HK-2 (cell line): ENCODE measurements at regions not wholly inside any gene's neighbourhood (a gene's known extent, or its start where the extent isn't known, plus 50 kb on each side); places are given as distances from the start of the nearest gene placed in this dataset.
"Not testable (repeated sequence)": the region's sequence is repeated elsewhere in the genome, so short reads cannot be mapped to it uniquely, and the experiment has no call there.

Experiments used
- DNase-seq: peaks from one replicate; pipeline ENCODE4 v3.0.0-alpha.2; 2018; ENCODE audit not compliant: unreplicated experiment

DNA sequence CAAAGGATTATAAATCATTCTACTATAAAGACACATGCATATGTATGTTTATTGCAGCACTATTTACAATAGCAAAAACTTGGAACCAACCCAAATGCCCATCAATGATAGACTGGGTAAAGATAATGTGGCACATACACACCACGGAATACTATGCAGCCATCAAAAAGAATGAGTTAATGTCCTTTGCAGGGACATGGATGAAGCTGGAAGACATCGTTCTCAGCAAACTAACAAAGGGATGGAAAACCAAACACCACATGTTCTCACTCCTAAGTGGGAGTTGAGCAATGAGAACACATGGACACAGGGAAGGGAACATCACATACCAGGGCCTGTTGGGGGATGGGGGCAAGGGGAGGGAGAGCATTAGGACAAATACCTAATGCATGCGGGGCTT is 133.2 kb downstream of the ATXN3L start:
- DNase-seq, result not testable (repeated sequence)

DNA sequence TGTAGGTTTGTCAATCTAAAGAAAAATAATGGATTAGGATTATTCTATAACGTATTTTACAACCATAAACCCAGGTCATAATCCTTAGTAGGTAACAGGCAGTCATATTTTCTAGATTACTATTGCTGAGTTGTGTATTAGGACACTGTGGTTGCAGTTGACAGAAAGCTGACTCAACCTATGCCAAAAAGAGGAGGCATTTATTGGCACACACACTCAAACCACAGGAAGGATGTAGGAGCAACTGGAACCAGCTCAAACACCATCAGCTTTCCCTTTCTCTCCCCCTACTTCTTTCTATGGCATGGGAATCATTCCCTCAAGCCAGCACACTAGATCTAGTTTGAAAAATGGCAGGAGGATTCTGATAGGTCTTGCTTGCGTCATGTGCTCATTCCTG is 136.4 kb upstream of the FAM9C start:
- DNase-seq, result no peak

DNA sequence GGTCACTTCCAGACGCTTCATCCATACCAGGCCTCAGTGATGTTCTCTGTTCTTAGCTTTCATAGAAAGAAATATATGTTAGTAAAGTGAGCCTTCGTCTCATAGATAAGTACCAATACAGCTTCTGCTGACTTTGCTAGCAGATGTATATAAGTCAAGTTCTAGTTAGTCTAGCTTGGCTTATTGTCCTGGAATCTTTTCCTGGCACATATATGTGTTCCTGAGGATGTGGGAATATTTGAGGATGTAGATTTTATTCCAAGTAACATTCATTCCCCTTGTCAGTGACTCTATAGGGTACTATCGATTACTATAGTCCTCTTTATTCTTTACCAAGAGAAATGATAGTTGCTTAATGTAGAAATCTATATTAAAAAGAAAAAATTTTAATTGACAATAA is 135.2 kb upstream of the FAM9C start:
- DNase-seq, result no peak

DNA sequence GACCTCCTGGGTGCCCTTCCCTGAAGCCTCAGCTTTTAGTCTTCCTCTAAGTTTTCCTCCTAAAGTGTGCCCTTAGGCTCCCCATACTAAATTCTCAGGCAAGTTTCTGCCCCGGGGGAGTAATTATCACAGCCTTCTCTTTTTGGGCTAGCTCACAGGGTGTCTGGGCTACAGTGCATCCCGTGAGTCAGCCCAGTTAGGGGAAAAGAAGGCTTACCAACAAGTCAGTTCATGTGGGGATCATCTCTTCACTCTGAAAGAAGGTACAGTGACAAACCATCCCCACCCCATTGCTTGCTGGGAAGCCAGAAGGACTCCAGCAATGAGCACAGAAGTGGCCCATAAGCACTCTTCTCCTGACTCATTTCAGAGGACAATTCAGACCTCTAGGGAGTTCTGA is 134.7 kb upstream of the FAM9C start:
- no peak for DNase-seq

DNA sequence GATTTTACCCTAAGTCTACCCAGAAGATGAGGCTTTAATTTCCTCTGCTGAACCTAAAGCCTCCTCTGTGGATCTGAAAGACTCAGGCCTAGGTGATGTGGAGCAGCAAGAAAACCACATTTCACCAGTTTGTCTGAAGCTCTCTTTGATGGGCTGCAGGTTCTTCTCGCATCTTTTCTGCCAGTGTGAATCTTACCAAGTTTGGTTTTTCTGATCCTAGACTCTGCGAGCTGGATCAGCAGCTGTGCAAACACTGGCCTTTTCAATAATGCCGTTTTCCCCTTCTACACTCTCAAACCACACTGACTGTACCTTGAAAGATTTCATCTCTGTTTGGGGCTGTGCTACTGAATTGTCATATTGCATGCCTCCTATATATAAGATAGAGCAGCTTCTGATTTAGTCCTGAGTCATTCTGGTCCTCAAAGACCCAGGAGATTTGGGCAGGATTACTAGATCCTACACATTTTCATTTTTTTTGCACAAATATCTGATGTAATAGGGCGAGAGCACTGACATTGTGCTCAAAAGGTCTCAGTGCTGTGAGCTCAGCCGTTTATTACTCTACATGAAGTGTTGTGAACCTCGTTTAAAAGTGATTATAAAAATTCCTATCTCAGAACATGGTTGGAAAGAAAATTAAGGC is 133.6 kb upstream of the FAM9C start:
- no peak for DNase-seq

DNA sequence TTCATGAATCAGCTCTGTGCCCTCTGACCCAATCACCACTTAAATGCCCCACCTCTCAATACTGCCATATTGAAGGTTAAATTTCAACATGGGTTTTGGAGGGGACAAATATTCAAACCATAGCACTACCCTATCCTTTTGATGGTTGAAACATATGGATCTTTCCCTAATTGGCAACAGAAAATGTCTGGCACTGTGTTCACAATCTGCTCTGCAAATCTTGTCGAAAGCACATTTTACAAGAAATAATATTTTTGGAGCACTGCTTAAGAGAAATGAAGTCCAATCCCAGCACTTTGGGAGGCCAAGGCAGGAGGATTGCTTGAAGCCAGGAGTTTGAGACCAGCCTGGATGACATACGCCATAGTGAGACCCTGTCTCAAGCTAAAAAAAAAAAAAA is 130.6 kb upstream of the FAM9C start:
- DNase-seq, result no peak

DNA sequence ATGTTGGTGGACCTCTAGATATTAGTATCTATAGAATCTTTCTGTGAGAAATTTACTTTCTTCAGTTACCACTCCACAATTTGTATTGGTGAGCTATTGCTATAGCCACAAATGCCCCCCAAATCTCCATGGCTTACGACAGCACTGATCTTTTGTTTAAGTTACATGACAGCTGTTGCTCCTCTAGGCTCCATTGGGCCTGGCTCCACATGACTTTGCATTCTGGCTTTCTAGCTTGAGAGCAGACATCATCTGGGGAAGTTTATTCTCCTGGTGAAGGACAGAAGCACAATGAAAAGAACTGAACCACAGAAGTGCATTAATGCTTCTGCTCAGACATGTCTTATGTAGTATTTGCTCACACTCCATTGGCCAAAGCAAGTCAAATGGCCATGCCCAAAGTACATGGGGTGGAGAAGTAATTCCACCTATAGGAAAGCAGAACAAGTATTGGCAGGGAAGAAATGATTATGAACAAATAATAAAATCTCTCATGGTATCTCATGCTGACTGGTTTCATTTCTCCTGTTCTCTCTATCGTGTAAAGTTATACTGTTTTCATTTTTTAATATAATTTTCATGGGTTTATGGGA is 126.6 kb upstream of the FAM9C start:
- DNase-seq, result no peak

DNA sequence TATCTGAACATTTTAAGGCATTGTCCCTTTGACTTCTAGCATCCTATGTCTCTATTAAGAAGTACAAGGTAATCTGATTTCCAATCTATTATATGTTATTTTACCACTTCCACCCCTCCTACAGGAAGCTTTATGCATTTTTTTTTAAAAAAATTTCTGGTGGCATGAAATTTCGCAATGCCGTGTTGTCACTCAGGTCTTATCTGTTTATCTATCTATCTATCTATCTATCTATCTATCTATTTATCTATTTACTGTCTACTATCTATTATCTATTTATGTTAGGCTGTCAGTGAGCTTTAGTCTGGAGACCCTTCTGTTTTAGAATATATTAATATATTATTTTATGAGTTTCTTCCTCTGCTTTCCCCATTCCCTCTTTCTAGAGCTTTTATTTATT is 125.3 kb upstream of the FAM9C start:
- no peak for DNase-seq

DNA sequence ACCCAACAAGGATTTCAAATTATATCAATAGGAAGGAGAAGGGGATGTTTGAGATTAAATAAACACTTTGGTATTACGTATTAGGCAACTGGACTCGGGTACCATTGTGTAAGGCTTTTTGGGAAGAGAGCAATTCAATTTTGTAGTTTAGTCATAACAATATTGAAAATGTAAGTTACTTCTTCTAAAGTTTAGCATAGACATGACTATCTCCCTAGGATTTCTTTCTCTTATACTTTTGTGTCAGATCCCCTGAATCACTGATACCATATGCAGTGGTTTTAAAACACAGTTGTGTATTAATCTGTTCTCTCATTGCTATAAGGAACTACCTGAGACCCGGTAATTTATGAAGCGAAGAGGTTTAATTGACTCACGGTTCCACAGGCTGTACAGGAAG is 123.8 kb upstream of the FAM9C start:
- DNase-seq, result no peak

DNA sequence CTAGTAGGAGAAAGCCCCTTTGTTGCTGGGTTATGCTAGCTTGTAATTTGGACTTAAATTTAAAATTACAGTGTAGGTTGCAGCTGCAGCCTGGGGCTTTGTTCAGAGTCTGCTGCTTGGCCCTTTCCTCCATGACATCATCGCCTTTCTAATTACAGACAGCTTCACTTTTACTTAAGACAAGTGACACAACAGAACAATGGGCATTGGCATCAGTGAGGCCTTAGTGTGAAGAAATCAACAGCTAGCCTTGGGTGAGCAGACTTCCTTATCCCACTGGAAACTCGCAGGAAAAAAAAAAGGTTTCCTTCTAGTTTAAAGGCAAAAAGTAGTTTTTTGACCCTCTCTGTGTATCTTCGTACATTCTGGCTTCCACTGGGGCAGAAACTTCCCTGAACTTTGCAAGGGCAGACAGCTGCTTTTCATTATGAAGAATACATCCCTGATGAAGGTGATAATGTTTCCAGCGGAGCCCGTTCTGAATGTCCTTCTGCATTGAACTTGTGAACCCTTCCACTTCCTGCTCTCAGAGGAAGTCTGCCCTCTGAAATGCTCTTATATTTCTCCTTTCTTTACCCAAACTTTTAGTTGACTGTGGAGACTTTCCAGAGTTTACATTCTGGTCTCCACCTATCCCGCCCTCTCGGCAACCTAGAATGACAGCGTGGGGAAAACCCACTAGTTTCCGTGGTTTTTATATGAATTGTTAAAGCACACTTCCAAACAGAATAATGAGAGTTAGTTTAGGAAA is 123.2 kb upstream of the FAM9C start:
- DNase-seq, result no peak

DNA sequence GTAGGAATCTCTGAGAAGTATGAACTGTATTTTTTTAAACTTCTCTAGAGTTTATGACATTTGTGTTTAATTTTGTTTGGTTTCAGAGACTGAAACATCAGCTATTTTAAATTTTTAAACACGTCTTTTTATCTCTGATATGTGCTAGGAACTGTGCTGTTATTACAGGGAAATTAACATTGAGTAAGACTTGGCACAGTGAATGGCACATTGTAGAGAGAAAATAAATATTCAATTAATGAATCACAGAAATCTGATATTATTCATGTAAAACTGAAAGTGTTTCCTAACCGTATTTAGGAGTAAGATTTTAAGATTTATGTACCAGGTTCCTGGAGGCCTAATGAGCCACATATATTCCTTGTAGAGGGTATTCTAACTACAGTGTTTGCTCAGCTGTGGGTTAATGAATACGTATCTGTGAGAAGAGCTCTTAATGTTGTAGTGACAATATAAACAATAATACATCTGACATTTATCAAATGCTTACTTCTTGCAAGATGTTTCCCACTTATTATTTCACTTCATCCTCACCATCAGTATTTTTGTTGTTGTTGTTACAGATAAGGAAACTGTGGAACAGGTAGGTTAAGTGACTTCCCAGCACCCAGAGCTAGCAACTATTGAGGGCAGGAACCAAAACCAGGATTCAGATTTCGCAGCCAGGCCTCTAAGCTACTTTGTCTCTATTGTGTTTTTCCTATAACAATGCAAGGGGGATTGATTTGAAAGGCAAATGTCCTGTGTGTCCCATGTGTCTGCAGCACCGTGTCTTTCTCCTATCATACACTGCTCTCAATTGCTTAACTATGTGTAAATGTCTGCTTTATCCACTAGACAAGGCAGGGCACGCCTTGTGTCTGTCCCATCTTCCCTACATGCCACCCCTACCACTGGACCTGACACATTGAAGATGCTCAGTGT is 121.1 kb upstream of the FAM9C start:
- DNase-seq, result no peak

DNA sequence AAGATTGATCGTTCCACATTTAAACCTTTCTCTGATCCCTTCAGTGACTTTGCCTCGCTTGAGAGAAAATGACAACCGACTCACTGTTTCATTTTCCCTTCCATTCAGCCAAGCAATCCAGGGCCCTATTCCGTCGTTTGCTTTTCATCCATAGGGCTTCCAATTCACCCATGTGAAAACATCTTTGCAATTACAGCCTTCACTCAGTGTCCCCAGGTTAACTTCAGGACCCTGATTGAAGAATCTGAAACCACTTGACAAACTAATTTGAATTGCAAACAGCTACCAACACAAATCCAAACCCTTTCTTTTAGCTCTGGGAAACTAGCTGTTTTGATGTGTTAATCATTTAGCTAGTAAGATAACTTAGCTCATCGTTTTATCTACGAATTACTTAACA is 120.2 kb upstream of the FAM9C start:
- no peak for DNase-seq

DNA sequence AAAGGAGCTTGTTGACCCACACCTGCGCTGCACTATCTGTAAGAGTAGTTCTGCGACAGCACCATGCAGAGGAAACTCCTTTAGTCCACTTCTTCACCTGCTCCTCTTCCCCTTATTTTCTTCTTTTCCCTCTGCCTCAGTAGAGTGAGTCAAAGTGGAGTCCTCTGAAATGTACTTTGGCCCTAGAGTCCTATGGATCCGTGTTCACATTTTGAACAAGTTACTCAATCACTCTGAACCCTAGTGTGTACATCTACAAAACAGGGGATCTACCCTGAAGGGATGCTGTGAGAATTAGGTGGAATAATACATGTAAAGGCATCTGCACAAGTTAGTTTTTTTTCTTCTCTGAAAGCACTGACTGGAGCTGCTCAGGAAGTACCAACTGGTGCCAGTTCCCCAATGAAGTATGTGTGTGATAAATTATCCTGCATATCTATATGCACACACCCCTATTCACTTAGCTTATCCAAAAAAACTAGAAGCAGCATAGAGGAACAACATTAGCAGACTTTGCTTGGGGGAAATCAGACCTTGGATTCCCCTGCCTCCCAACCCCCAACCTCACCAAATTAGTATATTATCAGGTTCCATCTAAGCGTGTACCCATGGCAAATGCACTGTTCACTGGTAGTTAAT is 118.5 kb upstream of the FAM9C start:
- no peak for DNase-seq

DNA sequence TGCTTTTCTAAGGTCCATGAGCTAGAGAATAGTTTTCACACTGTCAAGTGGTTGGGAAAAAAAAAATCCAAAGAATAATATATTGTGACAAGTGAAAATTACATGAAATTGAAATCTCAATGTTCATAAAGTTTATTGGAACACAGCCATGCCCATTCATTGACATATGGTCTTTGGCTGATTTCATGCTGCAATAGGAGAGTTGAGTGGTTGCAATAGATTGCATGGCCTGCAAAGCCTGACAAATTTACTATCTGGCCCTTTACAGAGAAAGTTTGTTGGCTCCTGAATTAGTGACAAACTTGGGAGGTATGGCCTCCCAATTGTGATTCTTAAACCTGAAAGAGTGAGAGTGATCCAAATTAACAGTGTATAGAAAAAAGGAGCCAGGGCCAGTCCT is 115.5 kb upstream of the FAM9C start:
- DNase-seq, result no peak

DNA sequence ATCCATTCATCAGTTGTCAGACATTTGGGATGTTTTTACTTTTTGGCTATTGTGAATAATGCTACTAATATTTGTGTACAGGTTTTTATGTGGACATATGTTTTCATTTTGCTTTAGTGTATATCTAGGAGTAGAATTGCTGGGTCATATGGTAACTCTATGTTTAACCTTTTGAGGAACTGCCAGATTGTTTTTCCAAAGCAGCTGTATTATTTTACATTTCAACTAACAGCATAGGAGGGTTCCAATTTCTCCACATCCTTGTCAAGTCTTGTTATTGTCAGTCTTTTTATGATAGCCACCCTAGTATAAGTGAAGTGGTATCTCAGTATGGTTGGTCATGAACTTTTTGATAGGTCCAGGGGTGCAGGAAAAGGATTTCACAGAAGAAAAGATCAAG is 114.5 kb upstream of the FAM9C start:
- no peak for DNase-seq

DNA sequence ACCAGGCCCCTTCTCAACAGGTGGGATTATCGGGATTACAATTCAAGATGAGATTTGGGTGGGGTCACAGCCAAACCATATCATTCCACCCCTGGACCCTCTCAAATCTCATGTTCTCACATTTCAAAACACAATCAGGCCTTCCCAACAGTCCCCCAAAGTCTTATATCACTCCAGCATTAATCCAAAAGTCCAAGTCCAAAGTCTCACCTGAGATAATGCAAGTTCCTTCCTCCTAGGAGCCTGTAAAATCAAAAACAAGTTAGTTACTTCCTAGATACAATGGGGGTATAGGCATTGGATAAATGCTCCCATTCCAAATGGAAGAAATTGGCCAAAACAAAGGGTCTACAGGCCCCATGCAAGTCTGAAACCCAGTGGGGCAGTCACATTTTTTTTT is 111.1 kb upstream of the FAM9C start:
- DNase-seq, result not testable (repeated sequence)

DNA sequence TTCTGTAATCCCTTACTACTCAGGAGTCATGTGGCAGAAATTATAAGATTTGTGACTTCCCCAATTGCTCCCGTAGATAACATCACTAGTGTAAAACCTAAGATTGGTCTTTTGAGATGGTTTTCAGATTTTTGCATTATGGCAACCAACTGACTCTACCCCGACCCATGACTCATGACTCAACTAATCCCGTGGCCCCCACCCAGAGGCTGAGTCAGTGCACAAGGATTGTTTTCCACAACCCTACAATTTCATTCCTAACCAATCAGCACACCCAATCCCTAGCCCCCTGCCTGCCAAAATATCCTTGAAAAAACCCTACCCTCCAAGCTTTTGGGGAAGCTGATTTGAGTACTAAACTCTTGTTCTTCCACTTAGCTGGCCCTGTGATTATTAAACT is 109.4 kb upstream of the FAM9C start:
- no peak for DNase-seq

DNA sequence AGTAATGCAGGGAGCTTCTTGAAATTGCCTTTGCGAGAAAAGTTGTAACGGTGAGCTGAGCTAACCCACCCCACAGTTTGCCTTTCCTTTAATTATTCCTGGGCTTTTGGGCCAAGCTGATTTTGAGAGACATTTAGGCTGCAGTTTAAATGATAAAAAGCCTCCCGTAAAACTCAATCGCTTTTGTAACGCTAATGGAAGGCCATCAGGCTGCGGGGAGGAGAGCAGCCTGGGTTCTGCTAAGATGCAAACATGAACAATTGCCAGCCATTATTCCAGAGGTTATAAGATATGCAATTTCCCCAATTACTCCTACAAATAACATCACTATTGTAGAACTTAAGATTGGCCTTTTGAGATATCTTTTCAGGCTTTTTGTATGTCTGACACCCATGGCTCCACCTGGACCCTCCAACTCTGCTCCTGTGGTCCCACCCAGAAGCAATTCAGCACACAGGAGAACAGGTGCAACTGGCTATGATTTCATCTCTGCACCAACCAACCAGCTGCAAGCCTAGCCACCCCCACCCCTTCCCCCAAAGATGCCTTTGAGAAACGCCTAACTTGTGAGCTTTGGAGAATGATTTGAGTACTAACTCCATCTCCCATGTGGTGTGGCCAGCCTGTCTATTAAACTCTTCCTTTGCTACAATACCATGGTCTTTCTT is 108.2 kb upstream of the FAM9C start:
- no peak for DNase-seq

DNA sequence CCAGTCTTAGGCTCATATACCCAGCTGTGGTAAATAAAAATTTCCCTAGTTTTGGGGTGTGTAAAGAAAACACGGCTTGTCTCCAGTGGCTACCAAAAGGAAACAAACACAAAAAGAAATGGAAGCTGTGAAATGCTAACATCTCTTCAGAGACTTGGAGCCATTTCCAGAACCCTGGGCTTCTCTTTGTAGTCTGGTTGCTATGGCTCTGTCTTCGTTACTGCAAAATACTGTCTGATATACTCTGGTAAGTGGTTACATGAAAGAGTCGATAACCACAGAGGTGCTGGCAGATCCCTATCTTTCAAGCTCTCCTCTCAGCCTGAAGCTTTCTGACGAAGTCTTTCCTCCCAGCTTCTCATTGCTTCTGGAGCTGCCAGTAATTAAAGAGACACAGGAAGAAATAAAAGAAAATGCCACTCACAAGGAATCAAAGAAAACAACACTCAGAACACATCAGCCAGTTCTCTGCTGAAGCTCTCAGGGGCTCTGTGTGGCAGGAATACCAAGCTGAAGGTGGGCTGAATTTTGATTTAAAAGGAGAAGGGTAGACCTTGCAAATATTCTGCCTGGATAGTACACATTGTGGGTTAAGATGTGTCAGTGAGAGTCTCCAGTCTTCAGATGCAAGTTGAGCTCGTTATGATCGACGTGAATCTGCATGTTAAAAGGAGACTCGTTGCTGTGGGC is 107.6 kb upstream of the FAM9C start:
- no peak for DNase-seq

DNA sequence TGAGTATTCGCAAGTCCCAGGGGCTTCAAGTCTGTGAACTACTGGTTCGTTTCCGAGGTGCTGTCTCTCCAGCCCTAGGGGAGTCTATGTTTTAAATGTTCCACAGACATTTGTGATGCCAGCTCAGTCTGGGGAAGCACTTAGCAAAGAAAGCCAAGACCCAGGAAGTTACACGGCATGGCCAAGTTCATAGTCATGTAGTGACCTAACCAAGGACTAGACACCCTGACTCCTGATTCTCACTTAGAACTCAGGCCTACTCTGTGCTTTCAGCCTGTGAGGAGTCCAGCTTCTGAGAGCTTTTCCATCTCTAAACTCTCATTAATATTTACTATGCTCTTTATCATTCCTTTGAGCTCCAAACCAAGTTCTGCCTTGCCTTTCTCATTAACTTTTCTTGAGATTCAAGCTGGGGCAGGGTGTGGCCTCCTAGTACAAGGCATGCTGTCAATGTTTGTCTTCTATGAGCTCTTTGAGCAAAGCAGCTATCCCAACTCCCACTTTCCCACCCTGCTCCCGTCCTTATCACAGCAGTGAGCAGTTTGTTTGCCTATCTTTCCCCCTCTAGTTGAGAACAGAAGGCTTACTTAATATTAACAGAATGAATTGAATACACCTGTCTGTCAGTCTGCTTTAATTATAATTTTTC is 105.4 kb upstream of the FAM9C start:
- no peak for DNase-seq
